ENCODE measurements at regions not wholly inside any gene's neighbourhood (a gene's known extent, or its start where the extent isn't known, plus 50 kb on each side); places are given as distances from the start of the nearest gene placed in this dataset.

- DNase-seq: no peak
These were observed 251.0 kb downstream of the SAMD5 start for GRCh38 chr6:147759536-147759935.

GRCh38 chr6:147765541-147765940, 257.1 kb downstream of the SAMD5 start:
- DNase-seq: no peak

- no peak for DNase-seq
These were observed 260.5 kb downstream of the SAMD5 start for GRCh38 chr6:147768969-147769368.

GRCh38 chr6:147769496-147770087, 261.1 kb downstream of the SAMD5 start:
- DNase-seq: no peak

- DNase-seq: no peak
These were observed 261.7 kb downstream of the SAMD5 start for GRCh38 chr6:147770221-147770620.

GRCh38 chr6:147772724-147773123, 264.2 kb downstream of the SAMD5 start:
- DNase-seq: no peak

GRCh38 chr6:147774856-147775255, 266.4 kb downstream of the SAMD5 start:
- no peak for DNase-seq

- no peak for DNase-seq
These were observed 268.2 kb downstream of the SAMD5 start for GRCh38 chr6:147776631-147777213.

GRCh38 chr6:147779624-147780023, 271.1 kb downstream of the SAMD5 start:
- DNase-seq: no peak

GRCh38 chr6:147782302-147782701, 273.8 kb downstream of the SAMD5 start:
- DNase-seq: no peak

GRCh38 chr6:147784371-147784770, 275.9 kb downstream of the SAMD5 start:
- DNase-seq: no peak

GRCh38 chr6:147787417-147787816, 278.9 kb downstream of the SAMD5 start:
- DNase-seq: no peak

GRCh38 chr6:147789430-147789947, 281.0 kb downstream of the SAMD5 start:
- no peak for DNase-seq

- no peak for DNase-seq
These were observed 285.6 kb downstream of the SAMD5 start for GRCh38 chr6:147793871-147794643.

GRCh38 chr6:147802459-147802858, 294.0 kb downstream of the SAMD5 start:
- no peak for DNase-seq

- no peak for DNase-seq
These were observed 296.7 kb downstream of the SAMD5 start for GRCh38 chr6:147805155-147805554.

GRCh38 chr6:147806697-147807096, 298.2 kb downstream of the SAMD5 start:
- DNase-seq: no peak

- DNase-seq: no peak
These were observed 300.1 kb downstream of the SAMD5 start for GRCh38 chr6:147808640-147809039.

- DNase-seq: no peak
These were observed 303.6 kb downstream of the SAMD5 start for GRCh38 chr6:147811913-147812629.

- no peak for DNase-seq
These were observed 308.7 kb downstream of the SAMD5 start for GRCh38 chr6:147817042-147817689.

GRCh38 chr6:147820520-147820919, 312.0 kb downstream of the SAMD5 start:
- no peak for DNase-seq

GRCh38 chr6:147821295-147821897, 312.9 kb downstream of the SAMD5 start:
- DNase-seq: no peak

All from effector CD8-positive, alpha-beta T cell (primary cell).